ENCODE measurements at regions not wholly inside any gene's neighbourhood (a gene's known extent, or its start where the extent isn't known, plus 50 kb on each side); places are given as distances from the start of the nearest gene placed in this dataset.

- peak in 1 of 5 donors; percentile 36 for DNase-seq
These were observed 52.5 kb upstream of the CORO2B start for GRCh38 chr15:68526269-68526668.

DNA sequence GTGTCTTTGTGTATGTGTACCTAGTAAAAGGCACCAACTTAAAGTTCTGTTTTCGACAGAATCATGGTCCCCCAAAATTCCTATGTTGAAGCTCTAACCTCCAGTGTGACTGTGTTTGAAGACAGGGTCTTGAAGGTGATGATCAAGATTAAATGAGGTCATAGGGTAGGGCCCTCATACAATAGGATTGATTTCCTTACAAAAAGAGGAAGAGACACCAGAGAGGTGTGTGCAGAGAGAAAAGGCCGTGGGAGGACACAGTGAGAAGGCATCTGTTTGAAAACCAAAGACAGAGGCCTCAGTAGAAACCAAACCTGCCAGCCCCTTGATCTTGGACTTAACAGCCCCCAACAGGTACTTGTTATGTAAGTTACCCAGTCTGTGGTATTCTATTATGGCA, 52.0 kb upstream of the CORO2B start:
- DNase-seq = no peak

- DNase-seq = no peak
These were observed 50.0 kb upstream of the CORO2B start for GRCh38 chr15:68528626-68529290.
